ENCODE measurements at regions not wholly inside any gene's neighbourhood (a gene's known extent, or its start where the extent isn't known, plus 50 kb on each side); places are given as distances from the start of the nearest gene placed in this dataset.
"Not testable (repeated sequence)": the region's sequence is repeated elsewhere in the genome, so short reads cannot be mapped to it uniquely, and the experiment has no call there.

- Mint-ChIP-seq H3K4me3 (no peak overlapping the region), H3K9me3 (no peaks in the 10 kb centered on the region), H3K4me1 (ENCODE audit: low read depth) (no peaks in the 10 kb centered on the region), H3K36me3 (ENCODE audit: insufficient read depth) (no peaks in the 10 kb centered on the region), H3K27me3 (ENCODE audit: low read depth) (no peaks in the 10 kb centered on the region)
- DNase-seq (no peak), ATAC-seq (no peak)
These were observed 402.4 kb upstream of the GRAMD2B start for GRCh38 chr5:126020770-126021169.

GRCh38 chr5:126023994-126024441, 399.2 kb upstream of the GRAMD2B start:
- Mint-ChIP-seq H3K4me3 (no peak overlapping the region), H3K27me3 (ENCODE audit: low read depth) (no peaks in the 10 kb centered on the region), H3K36me3 (ENCODE audit: insufficient read depth) (no peaks in the 10 kb centered on the region), H3K4me1 (ENCODE audit: low read depth) (no peaks in the 10 kb centered on the region), H3K9me3 (peaks cover 17% of the 10 kb centered on the region)
- ATAC-seq (no peak), DNase-seq (no peak)

- Mint-ChIP-seq H3K4me1 (ENCODE audit: low read depth) (no peaks in the 10 kb centered on the region), H3K27me3 (ENCODE audit: low read depth) (no peaks in the 10 kb centered on the region), H3K36me3 (ENCODE audit: insufficient read depth) (no peaks in the 10 kb centered on the region), H3K9me3 (peaks cover 31% of the 10 kb centered on the region), H3K4me3 (no peak overlapping the region)
- DNase-seq (no peak), ATAC-seq (no peak)
These were observed 396.1 kb upstream of the GRAMD2B start for GRCh38 chr5:126027149-126027548.

- Mint-ChIP-seq H3K4me1 (ENCODE audit: low read depth) (no peaks in the 10 kb centered on the region), H3K27me3 (ENCODE audit: low read depth) (no peaks in the 10 kb centered on the region), H3K36me3 (ENCODE audit: insufficient read depth) (no peaks in the 10 kb centered on the region), H3K9me3 (peaks cover 31% of the 10 kb centered on the region), H3K4me3 (no peak overlapping the region)
- DNase-seq (no peak), ATAC-seq (no peak)
These were observed 395.6 kb upstream of the GRAMD2B start for GRCh38 chr5:126027652-126028051.

- no peaks in the 10 kb centered on the region for H3K36me3 Mint-ChIP-seq (ENCODE audit: insufficient read depth)
- no peaks in the 10 kb centered on the region for H3K27me3 Mint-ChIP-seq (ENCODE audit: low read depth)
- H3K9me3 Mint-ChIP-seq = peaks cover 31% of the 10 kb centered on the region
- DNase-seq (no peak), ATAC-seq (no peak)
- H3K4me1 Mint-ChIP-seq (ENCODE audit: low read depth) = no peaks in the 10 kb centered on the region
- no peak overlapping the region for H3K4me3 Mint-ChIP-seq
These were observed 394.9 kb upstream of the GRAMD2B start for GRCh38 chr5:126028336-126028735.

- H3K4me3 Mint-ChIP-seq; H3K4me1 Mint-ChIP-seq (ENCODE audit: low read depth); DNase-seq: not testable (repeated sequence)
These were observed 393.9 kb upstream of the GRAMD2B start for GRCh38 chr5:126029282-126029681.

GRCh38 chr5:126030698-126031097, 392.5 kb upstream of the GRAMD2B start:
- no peak for ATAC-seq
- no peak overlapping the region for H3K4me3 Mint-ChIP-seq
- no peak for DNase-seq
- H3K27me3 Mint-ChIP-seq (ENCODE audit: low read depth) = no peaks in the 10 kb centered on the region
- H3K36me3 Mint-ChIP-seq (ENCODE audit: insufficient read depth) = no peaks in the 10 kb centered on the region
- no peaks in the 10 kb centered on the region for H3K4me1 Mint-ChIP-seq (ENCODE audit: low read depth)
- H3K9me3 Mint-ChIP-seq = peaks cover 31% of the 10 kb centered on the region

More at GRCh38 chr5:126029282-126029681, 393.9 kb upstream of the GRAMD2B start:
- H3K9me3 Mint-ChIP-seq = peaks cover 31% of the 10 kb centered on the region
- not testable (repeated sequence) for H3K27me3 Mint-ChIP-seq (ENCODE audit: low read depth); H3K36me3 Mint-ChIP-seq (ENCODE audit: insufficient read depth); ATAC-seq

- DNase-seq = no peak
- no peaks in the 10 kb centered on the region for H3K36me3 Mint-ChIP-seq (ENCODE audit: insufficient read depth)
- H3K4me3 Mint-ChIP-seq = no peak overlapping the region
- ATAC-seq = no peak
- peaks cover 24% of the 10 kb centered on the region for H3K9me3 Mint-ChIP-seq
- no peaks in the 10 kb centered on the region for H3K27me3 Mint-ChIP-seq (ENCODE audit: low read depth)
- H3K4me1 Mint-ChIP-seq (ENCODE audit: low read depth) = no peaks in the 10 kb centered on the region
These were observed 391.1 kb upstream of the GRAMD2B start for GRCh38 chr5:126031989-126032716.

- ATAC-seq = no peak
- no peak for DNase-seq
- Mint-ChIP-seq H3K36me3 (ENCODE audit: insufficient read depth) (no peaks in the 10 kb centered on the region), H3K9me3 (no peaks in the 10 kb centered on the region), H3K4me1 (ENCODE audit: low read depth) (no peaks in the 10 kb centered on the region), H3K27me3 (ENCODE audit: low read depth) (no peaks in the 10 kb centered on the region), H3K4me3 (no peak overlapping the region)
These were observed 379.5 kb upstream of the GRAMD2B start for GRCh38 chr5:126043688-126044087.

GRCh38 chr5:126044111-126044668, 379.0 kb upstream of the GRAMD2B start:
- H3K4me3 Mint-ChIP-seq = no peak overlapping the region
- DNase-seq = no peak
- no peaks in the 10 kb centered on the region for H3K9me3 Mint-ChIP-seq
- H3K27me3 Mint-ChIP-seq (ENCODE audit: low read depth) = no peaks in the 10 kb centered on the region
- no peaks in the 10 kb centered on the region for H3K36me3 Mint-ChIP-seq (ENCODE audit: insufficient read depth)
- no peaks in the 10 kb centered on the region for H3K4me1 Mint-ChIP-seq (ENCODE audit: low read depth)
- ATAC-seq = no peak

GRCh38 chr5:126044931-126045565, 378.2 kb upstream of the GRAMD2B start:
- H3K27me3 Mint-ChIP-seq (ENCODE audit: low read depth) = no peaks in the 10 kb centered on the region
- no peak for ATAC-seq
- no peaks in the 10 kb centered on the region for H3K36me3 Mint-ChIP-seq (ENCODE audit: insufficient read depth)
- no peak overlapping the region for H3K4me3 Mint-ChIP-seq
- no peak for DNase-seq
- no peaks in the 10 kb centered on the region for H3K4me1 Mint-ChIP-seq (ENCODE audit: low read depth)
- no peaks in the 10 kb centered on the region for H3K9me3 Mint-ChIP-seq

- ATAC-seq (no peak), DNase-seq (no peak)
- no peaks in the 10 kb centered on the region for H3K9me3 Mint-ChIP-seq
- H3K4me1 Mint-ChIP-seq (ENCODE audit: low read depth) = no peaks in the 10 kb centered on the region
- H3K4me3 Mint-ChIP-seq = no peak overlapping the region
- H3K27me3 Mint-ChIP-seq (ENCODE audit: low read depth) = no peaks in the 10 kb centered on the region
- no peaks in the 10 kb centered on the region for H3K36me3 Mint-ChIP-seq (ENCODE audit: insufficient read depth)
These were observed 376.9 kb upstream of the GRAMD2B start for GRCh38 chr5:126046318-126046717.

GRCh38 chr5:126046846-126047571, 376.2 kb upstream of the GRAMD2B start:
- ATAC-seq (no peak), DNase-seq (no peak)
- no peaks in the 10 kb centered on the region for H3K36me3 Mint-ChIP-seq (ENCODE audit: insufficient read depth)
- H3K4me3 Mint-ChIP-seq = no peak overlapping the region
- no peaks in the 10 kb centered on the region for H3K4me1 Mint-ChIP-seq (ENCODE audit: low read depth)
- no peaks in the 10 kb centered on the region for H3K27me3 Mint-ChIP-seq (ENCODE audit: low read depth)
- no peaks in the 10 kb centered on the region for H3K9me3 Mint-ChIP-seq

GRCh38 chr5:126052120-126052519, 371.1 kb upstream of the GRAMD2B start:
- ATAC-seq (no peak), DNase-seq (no peak)
- no peak overlapping the region for H3K4me3 Mint-ChIP-seq
- H3K27me3 Mint-ChIP-seq (ENCODE audit: low read depth) = no peaks in the 10 kb centered on the region
- H3K36me3 Mint-ChIP-seq (ENCODE audit: insufficient read depth) = no peaks in the 10 kb centered on the region
- H3K4me1 Mint-ChIP-seq (ENCODE audit: low read depth) = no peaks in the 10 kb centered on the region
- H3K9me3 Mint-ChIP-seq = peaks cover 5% of the 10 kb centered on the region
